Esophagus squamous epithelium (tissue), 5 donors: ENCODE measurements at regions not wholly inside any gene's neighbourhood (a gene's known extent, or its start where the extent isn't known, plus 50 kb on each side); places are given as distances from the start of the nearest gene placed in this dataset.

Experiments used
- DNase-seq: peaks from one replicate; lab custom pipeline; 2025; lab: John Stamatoyannopoulos, UW
- H3K27ac ChIP-seq, 4 donors: fragments of 200-600 bp; sonication (generic); one replicate each; pipeline ENCODE4 v1.5.1; 2016 to 2019; ENCODE audit warnings: mild to moderate bottlenecking in 1 of 4
- H3K27me3 ChIP-seq, 4 donors: fragments of 200-600 bp; sonication (generic); 1 replicate in 3 of 4; 2 replicates in 1 of 4; pipeline versions ENCODE4 v1.5.1 to v1.6.0; 2017 to 2021; ENCODE audit warnings: antibody characterized with exemption in 1 of 4
- H3K36me3 ChIP-seq, 3 donors: fragments of 200-600 bp; sonication (generic); one replicate each; pipeline ENCODE4 v1.5.1; 2016 to 2019
- H3K4me1 ChIP-seq, 3 donors: fragments of 200-600 bp; sonication (generic); one replicate each; pipeline ENCODE4 v1.5.1; 2017 to 2019
- H3K4me3 ChIP-seq, 4 donors: fragments of 200-600 bp; sonication (generic); 1 replicate in 3 of 4; 2 replicates in 1 of 4; pipeline ENCODE4 v1.5.1; 2016 to 2019; ENCODE audit warnings: mild to moderate bottlenecking in 2 of 4, moderate library complexity in 1 of 4
- H3K9me3 ChIP-seq, 3 donors: fragments of 200-600 bp; sonication (generic); one replicate each; pipeline ENCODE4 v1.5.1; 2016 to 2019
- POLR2A ChIP-seq, 4 donors: fragments of 450-650 bp; IDR thresholded peaks; one replicate each; pipeline ENCODE4 v1.6.1; 2017; ENCODE audit warnings: antibody characterized with exemption in 4 of 4, mild to moderate bottlenecking in 4 of 4, moderate library complexity in 3 of 4
- WGBS, 2 donors: methylation state at CpG; one replicate each; pipeline ENCODE4 v1.1.5; 2018; 5-methylcytosine and 5-hydroxymethylcytosine counted together
- intact Hi-C: fragments of 100-400 bp; cut with DNase I; formaldehyde crosslinking; loops from one replicate; pipeline ENCODE4 v1.15.0; 2022
- TF ChIP-seq, protein P1 (sequence below), 6 experiments: fragments of 450-650 bp in 4 of 6; fragments of 200-600 bp in 2 of 6; sonication (generic) in 2 of 6; IDR thresholded peaks; one replicate each; pipeline ENCODE4 v1.5.1; 2016 to 2019; ENCODE audit warnings: antibody characterized with exemption in 6 of 6, mild to moderate bottlenecking in 4 of 6, moderate library complexity in 4 of 6
- donor health status: DM: yes; HTN: yes; CAD: no.

GRCh38 chr13:70889163-70889562, 780.9 kb upstream of the KLHL1 start:
- TF ChIP-seq, protein P1, sequence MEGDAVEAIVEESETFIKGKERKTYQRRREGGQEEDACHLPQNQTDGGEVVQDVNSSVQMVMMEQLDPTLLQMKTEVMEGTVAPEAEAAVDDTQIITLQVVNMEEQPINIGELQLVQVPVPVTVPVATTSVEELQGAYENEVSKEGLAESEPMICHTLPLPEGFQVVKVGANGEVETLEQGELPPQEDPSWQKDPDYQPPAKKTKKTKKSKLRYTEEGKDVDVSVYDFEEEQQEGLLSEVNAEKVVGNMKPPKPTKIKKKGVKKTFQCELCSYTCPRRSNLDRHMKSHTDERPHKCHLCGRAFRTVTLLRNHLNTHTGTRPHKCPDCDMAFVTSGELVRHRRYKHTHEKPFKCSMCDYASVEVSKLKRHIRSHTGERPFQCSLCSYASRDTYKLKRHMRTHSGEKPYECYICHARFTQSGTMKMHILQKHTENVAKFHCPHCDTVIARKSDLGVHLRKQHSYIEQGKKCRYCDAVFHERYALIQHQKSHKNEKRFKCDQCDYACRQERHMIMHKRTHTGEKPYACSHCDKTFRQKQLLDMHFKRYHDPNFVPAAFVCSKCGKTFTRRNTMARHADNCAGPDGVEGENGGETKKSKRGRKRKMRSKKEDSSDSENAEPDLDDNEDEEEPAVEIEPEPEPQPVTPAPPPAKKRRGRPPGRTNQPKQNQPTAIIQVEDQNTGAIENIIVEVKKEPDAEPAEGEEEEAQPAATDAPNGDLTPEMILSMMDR (IDR thresholded peaks at IDR 0.05): no peak
- TF ChIP-seq POLR2A (IDR thresholded peaks at IDR 0.05): no peak
- H3K36me3 ChIP-seq: no peaks in the 10 kb centered on the region
- H3K9me3 ChIP-seq: no peaks in the 10 kb centered on the region
- no peak overlapping the region for H3K27ac ChIP-seq
- H3K4me3 ChIP-seq: no peak overlapping the region
- DNase-seq: no peak
- H3K27me3 ChIP-seq: no peaks in the 10 kb centered on the region
- intact Hi-C loops: no loop called here
- 75 to 80% methylated on average over 5 of the region's 5 CpGs for WGBS, 2 donors
- no peaks in the 10 kb centered on the region for H3K4me1 ChIP-seq

DNA sequence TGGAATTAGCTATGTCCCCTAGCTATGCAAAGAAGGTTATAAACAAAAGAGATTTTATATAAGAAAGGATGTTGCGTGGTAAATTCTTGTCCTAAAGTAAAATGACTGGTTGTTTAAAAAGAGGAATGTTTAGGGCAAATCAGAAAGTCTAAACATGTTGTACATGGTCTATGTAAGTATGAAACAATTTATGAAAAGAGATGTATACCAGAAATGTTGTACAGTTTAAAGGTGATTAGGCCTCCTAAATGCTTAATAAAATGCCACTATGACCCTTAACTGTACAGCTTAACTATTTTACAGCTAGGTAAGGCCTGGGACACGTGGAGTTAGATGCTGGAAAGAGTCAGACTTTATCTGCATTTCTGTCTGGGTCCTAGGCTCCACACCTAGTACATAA, 775.9 kb upstream of the KLHL1 start:
- intact Hi-C loops: no loop called here
- DNase-seq: no peak

GRCh38 chr13:70874636-70875035, 766.4 kb upstream of the KLHL1 start:
- 67 to 81% methylated on average over 2 to 3 of the region's 3 CpGs for WGBS, 2 donors
- Histone ChIP-seq H3K36me3 (no peaks in the 10 kb centered on the region), H3K9me3 (no peaks in the 10 kb centered on the region), H3K4me1 (no peaks in the 10 kb centered on the region), H3K4me3 (no peak overlapping the region), H3K27ac (no peak overlapping the region), H3K27me3 (no peaks in the 10 kb centered on the region)
- TF ChIP-seq POLR2A (IDR thresholded peaks at IDR 0.05): no peak
- TF ChIP-seq, protein P1 (IDR thresholded peaks at IDR 0.05): no peak
- intact Hi-C loops: no loop called here
- DNase-seq: no peak

More for the DNA sequence above, 775.9 kb upstream of the KLHL1 start:
- Histone ChIP-seq H3K9me3 (no peaks in the 10 kb centered on the region), H3K36me3 (no peaks in the 10 kb centered on the region), H3K27ac (no peak overlapping the region), H3K4me3 (no peak overlapping the region), H3K27me3 (no peaks in the 10 kb centered on the region), H3K4me1 (no peaks in the 10 kb centered on the region)
- TF ChIP-seq, protein P1 (IDR thresholded peaks at IDR 0.05): no peak
- TF ChIP-seq POLR2A (IDR thresholded peaks at IDR 0.05): no peak
- WGBS, 2 donors: 39 to 46% methylated on average over 2 of the region's 2 CpGs

GRCh38 chr13:70864731-70865130, 756.5 kb upstream of the KLHL1 start:
- intact Hi-C loops: no loop called here
- Histone ChIP-seq H3K4me3 (no peak overlapping the region), H3K4me1 (no peaks in the 10 kb centered on the region), H3K36me3 (no peaks in the 10 kb centered on the region), H3K27me3 (no peaks in the 10 kb centered on the region), H3K9me3 (peaks cover 0 to 18% (median 0%) of the 10 kb centered on the region in 3 donors), H3K27ac (no peak overlapping the region)
- no peak for TF ChIP-seq POLR2A (IDR thresholded peaks at IDR 0.05)
- no peak for DNase-seq
- WGBS, 2 donors: 67 to 75% methylated on average over 2 of the region's 2 CpGs

GRCh38 chr13:70856711-70857110, 748.5 kb upstream of the KLHL1 start:
- intact Hi-C loops: no loop called here
- Histone ChIP-seq H3K4me3 (no peak overlapping the region), H3K9me3 (peaks cover 0 to 29% (median 3%) of the 10 kb centered on the region in 3 donors), H3K27ac (no peak overlapping the region), H3K36me3 (no peaks in the 10 kb centered on the region), H3K27me3 (no peaks in the 10 kb centered on the region), H3K4me1 (no peaks in the 10 kb centered on the region)
- DNase-seq: no peak
- TF ChIP-seq, protein P1 (IDR thresholded peaks at IDR 0.05): no peak
- TF ChIP-seq POLR2A (IDR thresholded peaks at IDR 0.05): no peak
- WGBS, 2 donors: 56 to 61% methylated on average over 3 of the region's 3 CpGs

- TF ChIP-seq, protein P1 (IDR thresholded peaks at IDR 0.05): no peak
- no peak for TF ChIP-seq POLR2A (IDR thresholded peaks at IDR 0.05)
- intact Hi-C loops: no loop called here
- H3K36me3 ChIP-seq: no peaks in the 10 kb centered on the region
- WGBS, 2 donors: 85 to 87% methylated on average over 2 of the region's 2 CpGs
- H3K4me3 ChIP-seq: no peak overlapping the region
- DNase-seq: no peak
- peaks cover 0 to 22% (median 3%) of the 10 kb centered on the region in 3 donors for H3K9me3 ChIP-seq
- H3K27me3 ChIP-seq: no peaks in the 10 kb centered on the region
- no peaks in the 10 kb centered on the region for H3K4me1 ChIP-seq
- H3K27ac ChIP-seq: no peak overlapping the region
These were observed 747.8 kb upstream of the KLHL1 start for GRCh38 chr13:70856025-70856424.
